Nephron progenitor cell (in vitro differentiated cells): ENCODE measurements at regions not wholly inside any gene's neighbourhood (a gene's known extent, or its start where the extent isn't known, plus 50 kb on each side); places are given as distances from the start of the nearest gene placed in this dataset.

Experiments
- DNase-seq: peaks from one replicate; pipeline ENCODE4 v3.0.0; 2021
- H3K27ac Mint-ChIP-seq: 2 replicates; pipeline ENCODE4 v1.8.0; 2021; ENCODE audit warnings: mild to moderate bottlenecking, moderate library complexity, mixed read lengths
- H3K27me3 Mint-ChIP-seq: 2 replicates; pipeline ENCODE4 v1.8.0; 2021; ENCODE audit warnings: mild to moderate bottlenecking, low read depth, mixed read lengths; ENCODE audit not compliant: poor library complexity
- H3K36me3 Mint-ChIP-seq: 2 replicates; pipeline ENCODE4 v1.8.0; 2021; ENCODE audit warnings: low read depth, mixed read lengths
- H3K4me1 Mint-ChIP-seq: 2 replicates; pipeline ENCODE4 v1.8.0; 2021; ENCODE audit warnings: mixed read lengths
- H3K4me3 Mint-ChIP-seq: 2 replicates; pipeline ENCODE4 v1.8.0; 2021; ENCODE audit warnings: mild to moderate bottlenecking, moderate library complexity, mixed read lengths
- H3K9me3 Mint-ChIP-seq: 2 replicates; pipeline ENCODE4 v1.8.0; 2021; ENCODE audit warnings: mild to moderate bottlenecking, moderate library complexity, mixed read lengths
- TF ChIP-seq, protein P1 (sequence below): fragments of 200-600 bp; sonication (generic); IDR thresholded peaks from 2 replicates; pipeline ENCODE4 v1.5.0; 2021; ENCODE audit warnings: antibody characterized with exemption

DNA sequence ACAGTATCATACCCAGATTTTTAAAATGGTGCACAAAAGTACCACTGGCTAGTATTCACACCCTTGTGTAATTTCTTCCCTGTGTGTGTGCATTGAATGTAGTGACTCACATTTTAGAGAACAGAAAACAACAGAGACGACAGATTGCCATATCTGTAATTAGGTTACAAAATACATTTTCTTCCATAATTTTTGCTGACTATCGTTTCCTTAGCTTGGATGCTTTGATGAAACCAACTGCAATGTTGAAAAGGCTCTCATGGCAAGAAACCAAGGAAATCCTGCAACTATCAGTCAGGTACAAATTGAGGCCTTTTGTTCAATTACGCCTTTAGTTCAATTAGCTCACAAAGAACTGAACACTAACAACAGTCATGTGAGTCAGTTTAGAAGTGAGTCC lies 484.4 kb downstream of the ZNF804A start:
- H3K27ac Mint-ChIP-seq, result no peak overlapping the region
- DNase-seq, result no peak
- no peaks in the 10 kb centered on the region for H3K4me1 Mint-ChIP-seq
- H3K36me3 Mint-ChIP-seq, result no peaks in the 10 kb centered on the region
- no peaks in the 10 kb centered on the region for H3K27me3 Mint-ChIP-seq
- TF ChIP-seq, protein P1, sequence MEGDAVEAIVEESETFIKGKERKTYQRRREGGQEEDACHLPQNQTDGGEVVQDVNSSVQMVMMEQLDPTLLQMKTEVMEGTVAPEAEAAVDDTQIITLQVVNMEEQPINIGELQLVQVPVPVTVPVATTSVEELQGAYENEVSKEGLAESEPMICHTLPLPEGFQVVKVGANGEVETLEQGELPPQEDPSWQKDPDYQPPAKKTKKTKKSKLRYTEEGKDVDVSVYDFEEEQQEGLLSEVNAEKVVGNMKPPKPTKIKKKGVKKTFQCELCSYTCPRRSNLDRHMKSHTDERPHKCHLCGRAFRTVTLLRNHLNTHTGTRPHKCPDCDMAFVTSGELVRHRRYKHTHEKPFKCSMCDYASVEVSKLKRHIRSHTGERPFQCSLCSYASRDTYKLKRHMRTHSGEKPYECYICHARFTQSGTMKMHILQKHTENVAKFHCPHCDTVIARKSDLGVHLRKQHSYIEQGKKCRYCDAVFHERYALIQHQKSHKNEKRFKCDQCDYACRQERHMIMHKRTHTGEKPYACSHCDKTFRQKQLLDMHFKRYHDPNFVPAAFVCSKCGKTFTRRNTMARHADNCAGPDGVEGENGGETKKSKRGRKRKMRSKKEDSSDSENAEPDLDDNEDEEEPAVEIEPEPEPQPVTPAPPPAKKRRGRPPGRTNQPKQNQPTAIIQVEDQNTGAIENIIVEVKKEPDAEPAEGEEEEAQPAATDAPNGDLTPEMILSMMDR, result no peak
- H3K4me3 Mint-ChIP-seq, result no peak overlapping the region
- H3K9me3 Mint-ChIP-seq, result no peaks in the 10 kb centered on the region

DNA sequence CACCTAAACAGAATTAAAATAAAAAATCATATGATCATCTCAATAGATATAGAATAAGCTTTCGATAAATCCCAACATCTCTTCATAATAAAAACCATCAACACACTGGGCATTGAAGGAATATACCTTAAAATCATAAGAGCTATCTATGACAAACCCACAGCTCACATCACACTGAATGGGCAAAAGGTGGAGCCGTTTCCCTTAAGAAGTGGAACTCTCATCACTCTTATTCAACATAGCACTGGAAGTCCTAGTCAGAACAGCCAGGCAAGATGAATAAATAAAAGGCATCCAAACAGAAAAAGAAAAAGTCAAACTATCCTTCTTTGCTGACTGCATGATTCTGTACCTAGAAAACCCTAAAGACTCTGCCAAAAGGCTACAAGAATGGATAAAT lies 510.3 kb downstream of the ZNF804A start:
- DNase-seq, result no peak
- H3K36me3 Mint-ChIP-seq, result no peaks in the 10 kb centered on the region

DNA sequence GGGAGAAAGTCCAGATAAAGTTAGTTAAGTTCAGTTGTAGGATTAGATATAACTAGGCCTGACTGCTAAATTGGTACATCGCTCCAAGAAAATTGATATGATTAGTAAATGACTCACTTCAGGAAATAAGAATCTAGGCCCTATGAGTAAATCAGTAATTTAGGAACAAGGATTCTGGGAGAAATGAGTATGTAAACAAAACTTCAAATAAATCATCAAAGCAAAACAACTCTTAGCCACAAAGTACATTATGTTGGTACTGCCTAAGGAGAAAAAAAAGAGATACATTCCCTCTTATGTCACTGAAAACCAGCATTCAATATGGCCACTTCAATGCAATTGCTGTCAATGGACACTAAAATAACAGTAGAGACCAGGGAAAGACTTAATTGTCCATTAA lies 529.1 kb downstream of the ZNF804A start:
- TF ChIP-seq, protein P1, result no peak
- H3K4me3 Mint-ChIP-seq, result no peak overlapping the region
- DNase-seq, result no peak
- H3K27ac Mint-ChIP-seq, result no peak overlapping the region
- no peaks in the 10 kb centered on the region for H3K36me3 Mint-ChIP-seq
- no peaks in the 10 kb centered on the region for H3K4me1 Mint-ChIP-seq
- no peaks in the 10 kb centered on the region for H3K9me3 Mint-ChIP-seq
- H3K27me3 Mint-ChIP-seq, result peaks cover 4% of the 10 kb centered on the region

More for the DNA sequence above, 510.3 kb downstream of the ZNF804A start:
- TF ChIP-seq, protein P1, result no peak
- no peaks in the 10 kb centered on the region for H3K27me3 Mint-ChIP-seq
- H3K4me1 Mint-ChIP-seq, result no peaks in the 10 kb centered on the region
- no peak overlapping the region for H3K4me3 Mint-ChIP-seq
- H3K9me3 Mint-ChIP-seq, result no peaks in the 10 kb centered on the region
- H3K27ac Mint-ChIP-seq, result no peak overlapping the region

GRCh38 chr2:185128346-185128745 lies 530.0 kb downstream of the ZNF804A start:
- Mint-ChIP-seq H3K27ac (no peak overlapping the region), H3K36me3 (no peaks in the 10 kb centered on the region), H3K27me3 (peaks cover 4% of the 10 kb centered on the region), H3K4me1 (no peaks in the 10 kb centered on the region), H3K9me3 (no peaks in the 10 kb centered on the region), H3K4me3 (no peak overlapping the region)
- TF ChIP-seq, protein P1, result no peak
- DNase-seq, result no peak

DNA sequence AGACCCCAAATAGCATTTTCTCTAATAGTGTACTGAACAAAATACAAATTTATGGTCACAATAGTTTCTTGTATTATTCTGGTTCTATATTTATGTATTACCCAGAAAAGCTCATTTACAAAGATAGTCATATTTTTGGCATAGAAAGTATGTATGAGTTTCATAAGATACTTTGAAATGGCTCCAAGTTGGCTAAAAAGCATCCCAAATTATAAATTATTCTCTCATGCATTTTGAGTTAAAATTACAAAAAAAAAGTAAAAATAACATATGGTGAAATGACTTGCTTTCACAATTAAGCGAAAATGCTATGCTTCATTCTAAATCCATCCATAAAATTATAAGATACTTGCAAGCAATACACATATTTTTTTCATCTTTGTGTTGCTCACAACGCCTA lies 530.7 kb downstream of the ZNF804A start:
- TF ChIP-seq, protein P1, result no peak
- Mint-ChIP-seq H3K36me3 (no peaks in the 10 kb centered on the region), H3K4me1 (no peaks in the 10 kb centered on the region), H3K9me3 (no peaks in the 10 kb centered on the region), H3K27me3 (peaks cover 4% of the 10 kb centered on the region), H3K27ac (no peak overlapping the region), H3K4me3 (no peak overlapping the region)
- no peak for DNase-seq

DNA sequence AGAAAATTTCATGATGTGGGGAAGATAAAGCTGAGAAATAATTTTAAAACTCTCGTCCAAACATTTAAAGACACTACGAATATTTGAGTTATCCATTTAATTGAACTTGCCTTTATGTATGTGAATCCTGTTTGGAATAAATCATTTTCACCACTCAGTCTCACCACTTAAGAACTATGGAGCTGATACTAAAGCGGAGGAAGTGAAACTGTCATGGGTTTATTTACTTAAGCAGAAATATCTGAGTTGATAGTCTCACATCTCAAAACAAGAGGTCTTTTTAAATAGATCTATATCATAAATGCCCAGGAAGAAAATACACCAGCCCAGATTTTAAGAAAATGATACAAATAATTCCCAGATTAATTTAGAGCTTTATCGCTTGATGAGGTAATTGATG lies 532.4 kb downstream of the ZNF804A start:
- DNase-seq, result no peak
- TF ChIP-seq, protein P1, result no peak
- peaks cover 4% of the 10 kb centered on the region for H3K27me3 Mint-ChIP-seq
- H3K9me3 Mint-ChIP-seq, result no peaks in the 10 kb centered on the region
- H3K4me3 Mint-ChIP-seq, result no peak overlapping the region
- H3K27ac Mint-ChIP-seq, result no peak overlapping the region
- no peaks in the 10 kb centered on the region for H3K36me3 Mint-ChIP-seq
- H3K4me1 Mint-ChIP-seq, result no peaks in the 10 kb centered on the region
